Uterus (tissue), 2 donors: ENCODE measurements at regions not wholly inside any gene's neighbourhood (a gene's known extent, or its start where the extent isn't known, plus 50 kb on each side); places are given as distances from the start of the nearest gene placed in this dataset.

ENCODE experiments used
- CTCF ChIP-seq, 4 experiments: fragments of 200-600 bp in 2 of 4; fragments of 450-650 bp in 2 of 4; sonication (generic) in 2 of 4; IDR thresholded peaks; one replicate each; pipeline ENCODE4 v1.5.1; 2016 to 2019; ENCODE audit warnings: antibody characterized with exemption in 4 of 4, mild to moderate bottlenecking in 2 of 4, moderate library complexity in 1 of 4
- POLR2A ChIP-seq, 2 donors: fragments of 450-650 bp; IDR thresholded peaks; one replicate each; pipeline ENCODE4 v1.6.1; 2016; ENCODE audit warnings: antibody characterized with exemption in 2 of 2, mild to moderate bottlenecking in 1 of 2, moderate library complexity in 1 of 2

- TF ChIP-seq POLR2A (IDR thresholded peaks at IDR 0.05) (no peak), CTCF (IDR thresholded peaks at IDR 0.05) (no peak)
These were observed 544.8 kb upstream of the CAMK1G start for GRCh38 chr1:209038735-209039134.
